NB4 (cell line): ENCODE measurements at regions not wholly inside any gene's neighbourhood (a gene's known extent, or its start where the extent isn't known, plus 50 kb on each side); places are given as distances from the start of the nearest gene placed in this dataset.

Experiments
- CTCF ChIP-seq: IDR thresholded peaks from one replicate; pipeline ENCODE4 v1.5.1; 2012; ENCODE audit warnings: low read depth, low read length
- MAX ChIP-seq: IDR thresholded peaks from 2 replicates; pipeline ENCODE4 v1.6.1; 2011; ENCODE audit warnings: low read depth, low read length
- POLR2A ChIP-seq: IDR thresholded peaks from 2 replicates; pipeline ENCODE4 v1.6.1; 2011; ENCODE audit warnings: mild to moderate bottlenecking; ENCODE audit not compliant: insufficient read length; ENCODE audit errors: extremely low read depth

GRCh38 chr4:13938299-13938698 is 310.8 kb upstream of the BOD1L1 start:
- TF ChIP-seq CTCF (no peak), POLR2A (no peak), MAX (no peak)
